HepG2 (cell line): ENCODE measurements at regions not wholly inside any gene's neighbourhood (a gene's known extent, or its start where the extent isn't known, plus 50 kb on each side); places are given as distances from the start of the nearest gene placed in this dataset.

Experiments used
- CTCF ChIP-seq: sonication (generic); formaldehyde crosslinking; IDR thresholded peaks from 2 replicates; pipeline ENCODE4 v1.5.0; 2020; ENCODE audit warnings: mild to moderate bottlenecking, missing genetic modification reagents, moderate library complexity
- ELK4 ChIP-seq: sonication (generic); formaldehyde crosslinking; IDR thresholded peaks from 2 replicates; pipeline ENCODE4 v1.9.0; 2021; ENCODE audit warnings: missing genetic modification reagents, borderline replicate concordance
- TFDP1 ChIP-seq: IDR thresholded peaks from 2 replicates; pipeline ENCODE4 v1.6.1; 2016; ENCODE audit warnings: missing compliant biosample characterization, missing genetic modification reagents, borderline replicate concordance
- XBP1 ChIP-seq: sonication (generic); formaldehyde crosslinking; IDR thresholded peaks from 2 replicates; pipeline ENCODE4 v1.5.0; 2020; ENCODE audit warnings: missing genetic modification reagents
- ZBTB3 ChIP-seq: sonication (generic); formaldehyde crosslinking; IDR thresholded peaks from 2 replicates; pipeline ENCODE4 v1.4.0; 2020; ENCODE audit warnings: low read depth, mild to moderate bottlenecking, moderate library complexity, missing genetic modification reagents, borderline replicate concordance

- TF ChIP-seq TFDP1 (CRISPR knock-in tag) (no peak), CTCF (no peak), ZBTB3 (no peak), XBP1 (CRISPR knock-in tag) (no peak), ELK4 (no peak)
Measured at GRCh38 chr4:85126991-85127591, 160.6 kb upstream of the WDFY3 start.
